OCI-LY7 (cell line): ENCODE measurements at regions not wholly inside any gene's neighbourhood (a gene's known extent, or its start where the extent isn't known, plus 50 kb on each side); places are given as distances from the start of the nearest gene placed in this dataset.

Experiments used
- CTCF ChIP-seq: fragments of 200-600 bp; sonication (generic); conservative IDR thresholded peaks from 2 replicates; pipeline ENCODE4 v1.5.1; 2014; ENCODE audit warnings: mild to moderate bottlenecking, antibody characterized with exemption, low read length, moderate library complexity, mixed read lengths
- EZH2phosphoT487 ChIP-seq: fragments of 200-600 bp; sonication (generic); IDR thresholded peaks from 2 replicates; pipeline ENCODE4 v1.6.1; 2018; ENCODE audit warnings: low read depth, borderline replicate concordance, mild to moderate bottlenecking, mixed run types, antibody characterized with exemption, low read length, moderate library complexity, mixed read lengths

DNA sequence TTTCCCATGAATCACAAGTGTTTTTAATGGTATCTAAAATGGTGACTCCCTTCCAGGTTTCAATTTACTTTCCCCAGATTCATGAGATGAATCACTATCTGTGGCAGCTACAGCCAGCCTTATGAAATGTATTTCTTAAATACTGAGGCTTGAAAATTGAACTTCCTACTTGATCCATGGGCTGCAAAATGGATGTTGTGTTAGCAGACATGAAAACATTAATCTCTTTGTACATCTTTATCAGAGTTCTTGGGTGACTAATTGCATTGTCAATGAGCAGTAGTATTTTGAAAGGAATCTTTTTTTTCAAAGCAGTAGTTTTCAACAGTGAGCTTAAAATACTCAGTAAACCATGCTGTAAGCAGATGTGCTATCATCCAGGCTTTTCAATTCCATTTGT, 250.8 kb downstream of the SLC6A15 start:
- TF ChIP-seq CTCF: no peak
- TF ChIP-seq EZH2phosphoT487: no peak
